ENCODE measurements at regions not wholly inside any gene's neighbourhood (a gene's known extent, or its start where the extent isn't known, plus 50 kb on each side); places are given as distances from the start of the nearest gene placed in this dataset.

DNA sequence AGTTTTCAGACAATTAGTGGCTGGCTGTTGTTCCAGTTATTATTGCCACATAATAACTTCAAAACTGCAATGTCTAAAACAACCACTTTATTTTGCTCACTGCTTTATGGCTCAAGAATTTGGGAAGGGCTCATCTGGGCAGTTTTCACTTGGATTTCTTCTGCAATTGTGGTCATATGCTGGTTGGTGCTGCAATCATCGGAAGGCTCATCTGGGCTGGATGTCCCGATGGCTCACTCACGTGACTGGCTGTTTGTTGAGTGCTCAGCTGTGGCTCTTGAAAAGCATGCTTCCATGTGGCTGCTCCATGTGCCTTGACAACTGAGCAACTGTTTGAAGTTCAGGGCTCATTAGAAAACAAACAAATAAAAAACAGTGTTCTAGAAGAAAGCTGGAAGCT lies 1032.5 kb downstream of the DTWD2 start:
- DNase-seq (ENCODE audit: unreplicated experiment): no peak
- Mint-ChIP-seq H3K4me3 (ENCODE audit: unreplicated experiment) (no peak overlapping the region), H3K36me3 (ENCODE audit: insufficient read depth, unreplicated experiment) (no peaks in the 10 kb centered on the region), H3K27me3 (ENCODE audit: insufficient read depth, unreplicated experiment) (no peaks in the 10 kb centered on the region), H3K9me3 (ENCODE audit: unreplicated experiment) (no peaks in the 10 kb centered on the region), H3K4me1 (ENCODE audit: insufficient read depth, unreplicated experiment) (no peaks in the 10 kb centered on the region), H3K27ac (ENCODE audit: low read depth, unreplicated experiment) (no peak overlapping the region)
- CTCF ChIA-PET: no interaction called here
- TF ChIP-seq, protein P1, sequence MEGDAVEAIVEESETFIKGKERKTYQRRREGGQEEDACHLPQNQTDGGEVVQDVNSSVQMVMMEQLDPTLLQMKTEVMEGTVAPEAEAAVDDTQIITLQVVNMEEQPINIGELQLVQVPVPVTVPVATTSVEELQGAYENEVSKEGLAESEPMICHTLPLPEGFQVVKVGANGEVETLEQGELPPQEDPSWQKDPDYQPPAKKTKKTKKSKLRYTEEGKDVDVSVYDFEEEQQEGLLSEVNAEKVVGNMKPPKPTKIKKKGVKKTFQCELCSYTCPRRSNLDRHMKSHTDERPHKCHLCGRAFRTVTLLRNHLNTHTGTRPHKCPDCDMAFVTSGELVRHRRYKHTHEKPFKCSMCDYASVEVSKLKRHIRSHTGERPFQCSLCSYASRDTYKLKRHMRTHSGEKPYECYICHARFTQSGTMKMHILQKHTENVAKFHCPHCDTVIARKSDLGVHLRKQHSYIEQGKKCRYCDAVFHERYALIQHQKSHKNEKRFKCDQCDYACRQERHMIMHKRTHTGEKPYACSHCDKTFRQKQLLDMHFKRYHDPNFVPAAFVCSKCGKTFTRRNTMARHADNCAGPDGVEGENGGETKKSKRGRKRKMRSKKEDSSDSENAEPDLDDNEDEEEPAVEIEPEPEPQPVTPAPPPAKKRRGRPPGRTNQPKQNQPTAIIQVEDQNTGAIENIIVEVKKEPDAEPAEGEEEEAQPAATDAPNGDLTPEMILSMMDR (IDR thresholded peaks at IDR 0.05; ENCODE audit: unreplicated experiment): no peak
- POLR2A ChIA-PET: interaction anchor here (0.7 kb wide), 1 partner anchor 18 kb away, joined by 3 read pairs; no protein-coding TSS in a partner anchor
- intact Hi-C loops (cut with micrococcal nuclease): no loop called here
- no TSS peak for BruUV-seq (replicated peaks)

DNA sequence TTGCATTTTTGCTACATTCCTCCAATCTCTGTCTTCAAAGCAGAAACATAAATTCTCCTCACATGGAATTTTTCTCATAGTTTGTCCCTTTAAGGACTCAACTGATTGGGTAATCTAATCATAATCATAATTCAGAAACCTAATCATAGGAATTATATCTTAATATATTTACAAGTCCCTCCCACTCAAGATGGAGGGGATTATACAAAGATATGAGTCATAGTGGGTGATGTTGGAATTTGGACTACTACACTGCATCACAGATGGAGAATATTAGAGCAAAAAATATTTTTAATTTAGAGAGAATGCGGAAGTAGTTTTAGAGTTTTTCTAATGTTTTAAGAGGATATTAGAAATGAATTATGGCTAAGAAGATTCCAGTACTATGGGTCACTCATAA lies 1034.0 kb downstream of the DTWD2 start:
- Mint-ChIP-seq H3K4me1 (ENCODE audit: insufficient read depth, unreplicated experiment) (no peaks in the 10 kb centered on the region), H3K27ac (ENCODE audit: low read depth, unreplicated experiment) (no peak overlapping the region), H3K27me3 (ENCODE audit: insufficient read depth, unreplicated experiment) (no peaks in the 10 kb centered on the region), H3K36me3 (ENCODE audit: insufficient read depth, unreplicated experiment) (no peaks in the 10 kb centered on the region), H3K4me3 (ENCODE audit: unreplicated experiment) (no peak overlapping the region), H3K9me3 (ENCODE audit: unreplicated experiment) (no peaks in the 10 kb centered on the region)
- ChIA-PET CTCF (no interaction called here), POLR2A (no interaction called here)
- no peak for DNase-seq (ENCODE audit: unreplicated experiment)
- TF ChIP-seq, protein P1 (IDR thresholded peaks at IDR 0.05; ENCODE audit: unreplicated experiment): no peak
- intact Hi-C loops (cut with micrococcal nuclease): no loop called here
- BruUV-seq (replicated peaks): no TSS peak

DNA sequence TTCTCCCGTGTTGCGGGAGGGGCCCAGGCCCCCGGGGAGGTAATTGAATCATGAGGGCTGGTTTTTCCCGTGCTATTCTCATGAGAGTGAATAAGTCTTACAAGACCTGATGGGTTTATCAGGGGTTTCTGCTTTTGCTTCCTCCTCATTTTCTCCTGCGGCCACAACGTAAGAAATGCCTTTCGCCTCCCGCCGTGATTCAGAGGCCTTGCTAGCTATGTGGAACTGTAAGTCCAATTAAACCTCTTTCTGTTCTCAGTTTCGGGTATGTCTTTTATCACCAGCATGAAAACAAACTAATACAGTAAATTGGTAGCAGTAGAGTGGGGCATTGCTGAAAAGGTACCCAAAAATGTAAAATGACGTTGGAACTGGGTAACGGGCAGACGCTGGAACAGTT lies 1035.1 kb downstream of the DTWD2 start:
- TF ChIP-seq, protein P1 (IDR thresholded peaks at IDR 0.05; ENCODE audit: unreplicated experiment): no peak
- Mint-ChIP-seq H3K27me3 (ENCODE audit: insufficient read depth, unreplicated experiment) (no peaks in the 10 kb centered on the region), H3K27ac (ENCODE audit: low read depth, unreplicated experiment) (no peak overlapping the region), H3K4me3 (ENCODE audit: unreplicated experiment) (no peak overlapping the region), H3K36me3 (ENCODE audit: insufficient read depth, unreplicated experiment) (no peaks in the 10 kb centered on the region), H3K4me1 (ENCODE audit: insufficient read depth, unreplicated experiment) (no peaks in the 10 kb centered on the region), H3K9me3 (ENCODE audit: unreplicated experiment) (no peaks in the 10 kb centered on the region)
- BruUV-seq (replicated peaks): no TSS peak
- POLR2A ChIA-PET: no interaction called here
- no peak for DNase-seq (ENCODE audit: unreplicated experiment)
- intact Hi-C loops (cut with micrococcal nuclease): no loop called here
- CTCF ChIA-PET: no interaction called here

DNA sequence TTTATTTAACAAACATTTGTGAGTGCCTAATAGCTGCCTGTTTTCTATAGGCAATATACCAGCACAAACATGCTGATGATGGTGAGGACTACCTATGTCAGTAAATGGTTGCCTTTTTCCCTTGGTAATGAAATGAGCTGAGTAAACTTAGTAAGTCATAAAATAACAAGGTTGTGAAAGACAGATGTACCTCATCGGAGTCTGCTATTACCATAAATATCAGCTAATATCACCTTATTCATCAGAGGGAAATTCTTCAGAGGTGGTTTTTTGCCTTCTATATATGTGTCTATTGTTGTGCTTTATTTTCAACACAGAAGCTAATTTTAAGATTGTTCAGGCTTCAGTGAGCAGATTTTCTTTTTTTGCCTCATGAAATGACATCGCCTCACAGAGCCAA lies 1040.5 kb downstream of the DTWD2 start:
- H3K4me3 Mint-ChIP-seq (ENCODE audit: unreplicated experiment): no peak overlapping the region
- CTCF ChIA-PET: interaction anchor here (0.6 kb wide), 1 partner anchor 18 kb away, joined by 3 read pairs; no protein-coding TSS in a partner anchor
- TF ChIP-seq, protein P1 (IDR thresholded peaks at IDR 0.05; ENCODE audit: unreplicated experiment): no peak
- no peak overlapping the region for H3K27ac Mint-ChIP-seq (ENCODE audit: low read depth, unreplicated experiment)
- POLR2A ChIA-PET: no interaction called here
- H3K27me3 Mint-ChIP-seq (ENCODE audit: insufficient read depth, unreplicated experiment): no peaks in the 10 kb centered on the region
- no TSS peak for BruUV-seq (replicated peaks)
- no peaks in the 10 kb centered on the region for H3K4me1 Mint-ChIP-seq (ENCODE audit: insufficient read depth, unreplicated experiment)
- DNase-seq (ENCODE audit: unreplicated experiment): no peak
- no peaks in the 10 kb centered on the region for H3K9me3 Mint-ChIP-seq (ENCODE audit: unreplicated experiment)
- no peaks in the 10 kb centered on the region for H3K36me3 Mint-ChIP-seq (ENCODE audit: insufficient read depth, unreplicated experiment)
- intact Hi-C loops (cut with micrococcal nuclease): no loop called here
